Breast epithelium (tissue), 4 donors: ENCODE measurements at regions not wholly inside any gene's neighbourhood (a gene's known extent, or its start where the extent isn't known, plus 50 kb on each side); places are given as distances from the start of the nearest gene placed in this dataset.

ENCODE experiments used
- DNase-seq, 2 donors: peaks; one replicate each; pipeline ENCODE4 v3.0.0-alpha.2; 2019; ENCODE audit warnings: low spot score in 2 of 2
- H3K27ac ChIP-seq, 2 donors: fragments of 200-600 bp; sonication (generic) in 1 of 2; one replicate each; pipeline ENCODE4 v1.5.1; 2016 to 2019; ENCODE audit warnings: mild to moderate bottlenecking in 1 of 2
- H3K27me3 ChIP-seq, 2 donors: fragments of 200-600 bp; sonication (generic) in 1 of 2; one replicate each; pipeline versions ENCODE4 v1.5.1 to v1.6.0; 2017 to 2019; ENCODE audit warnings: control low read depth in 1 of 2, mild to moderate bottlenecking in 1 of 2
- H3K36me3 ChIP-seq: fragments of 200-600 bp; one replicate; pipeline ENCODE4 v1.5.1; 2019
- H3K4me1 ChIP-seq, 2 donors: fragments of 200-600 bp; sonication (generic); one replicate each; pipeline ENCODE4 v1.5.1; 2016 to 2019; ENCODE audit warnings: control low read depth in 1 of 2
- H3K4me3 ChIP-seq, 3 donors: fragments of 200-600 bp; sonication (generic); 1 replicate in 2 of 3; 2 replicates in 1 of 3; pipeline ENCODE4 v1.5.1; 2016 to 2019; ENCODE audit warnings: mild to moderate bottlenecking in 3 of 3, moderate library complexity in 2 of 3
- H3K9me3 ChIP-seq, 2 donors: fragments of 200-600 bp; sonication (generic) in 1 of 2; one replicate each; pipeline ENCODE4 v1.5.1; 2016 to 2019; ENCODE audit warnings: control low read depth in 1 of 2
- CTCF ChIP-seq, 3 donors: fragments of 450-650 bp; IDR thresholded peaks; one replicate each; pipeline ENCODE4 v1.5.1; 2016 to 2017; ENCODE audit warnings: antibody characterized with exemption in 3 of 3, mild to moderate bottlenecking in 3 of 3, moderate library complexity in 3 of 3
- POLR2A ChIP-seq: fragments of 450-650 bp; IDR thresholded peaks from one replicate; pipeline ENCODE4 v1.6.1; 2016; ENCODE audit warnings: antibody characterized with exemption, mild to moderate bottlenecking, moderate library complexity
- POLR2AphosphoS5 ChIP-seq, 3 donors: sonication (generic); formaldehyde crosslinking; IDR thresholded peaks; one replicate each; pipeline ENCODE4 v1.6.1; 2017; ENCODE audit warnings: antibody characterized with exemption in 3 of 3
- intact Hi-C: fragments of 100-400 bp; cut with DNase I; formaldehyde crosslinking; loops from one replicate; pipeline ENCODE4 v1.15.1; 2023; ENCODE audit warnings: low total_unique reads

- H3K36me3 ChIP-seq: no peaks in the 10 kb centered on the region
- DNase-seq: no peak
- H3K4me1 ChIP-seq: no peaks in the 10 kb centered on the region
- no peak overlapping the region for H3K27ac ChIP-seq
- intact Hi-C loops: no loop called here
- H3K4me3 ChIP-seq: no peak overlapping the region
- TF ChIP-seq POLR2AphosphoS5 (IDR thresholded peaks at IDR 0.05) (no peak), POLR2A (no peak), CTCF (IDR thresholded peaks at IDR 0.05) (no peak)
- no peaks in the 10 kb centered on the region for H3K9me3 ChIP-seq
- H3K27me3 ChIP-seq: no peaks in the 10 kb centered on the region
Measured at GRCh38 chr19:31819837-31820236, 470.6 kb upstream of the TSHZ3 start.

GRCh38 chr19:31821346-31821745, 472.1 kb upstream of the TSHZ3 start:
- Histone ChIP-seq H3K27ac (no peak overlapping the region), H3K4me1 (no peaks in the 10 kb centered on the region)
- intact Hi-C loops: no loop called here

GRCh38 chr19:31825134-31826094, 476.2 kb upstream of the TSHZ3 start:
- no peaks in the 10 kb centered on the region for H3K4me1 ChIP-seq
- TF ChIP-seq POLR2AphosphoS5 (IDR thresholded peaks at IDR 0.05) (no peak), POLR2A (no peak), CTCF (IDR thresholded peaks at IDR 0.05) (no peak)
- intact Hi-C loops: no loop called here

More at GRCh38 chr19:31821346-31821745, 472.1 kb upstream of the TSHZ3 start:
- Histone ChIP-seq H3K9me3 (no peaks in the 10 kb centered on the region), H3K4me3 (no peak overlapping the region), H3K36me3 (no peaks in the 10 kb centered on the region), H3K27me3 (no peaks in the 10 kb centered on the region)
- TF ChIP-seq POLR2AphosphoS5 (IDR thresholded peaks at IDR 0.05): no peak
- no peak for TF ChIP-seq POLR2A
- no peak for TF ChIP-seq CTCF (IDR thresholded peaks at IDR 0.05)
- no peak for DNase-seq

GRCh38 chr19:31826325-31826724, 477.1 kb upstream of the TSHZ3 start:
- intact Hi-C loops: no loop called here
- Histone ChIP-seq H3K4me3 (no peak overlapping the region), H3K27ac (no peak overlapping the region), H3K9me3 (no peaks in the 10 kb centered on the region), H3K27me3 (no peaks in the 10 kb centered on the region), H3K4me1 (no peaks in the 10 kb centered on the region), H3K36me3 (no peaks in the 10 kb centered on the region)
- TF ChIP-seq CTCF (IDR thresholded peaks at IDR 0.05): no peak
- TF ChIP-seq POLR2AphosphoS5 (IDR thresholded peaks at IDR 0.05): no peak
- no peak for TF ChIP-seq POLR2A
- DNase-seq: no peak

More at GRCh38 chr19:31825134-31826094, 476.2 kb upstream of the TSHZ3 start:
- no peaks in the 10 kb centered on the region for H3K36me3 ChIP-seq
- DNase-seq: no peak
- H3K4me3 ChIP-seq: no peak overlapping the region
- no peaks in the 10 kb centered on the region for H3K27me3 ChIP-seq
- no peaks in the 10 kb centered on the region for H3K9me3 ChIP-seq
- H3K27ac ChIP-seq: no peak overlapping the region
